ENCODE measurements at regions not wholly inside any gene's neighbourhood (a gene's known extent, or its start where the extent isn't known, plus 50 kb on each side); places are given as distances from the start of the nearest gene placed in this dataset.

DNA sequence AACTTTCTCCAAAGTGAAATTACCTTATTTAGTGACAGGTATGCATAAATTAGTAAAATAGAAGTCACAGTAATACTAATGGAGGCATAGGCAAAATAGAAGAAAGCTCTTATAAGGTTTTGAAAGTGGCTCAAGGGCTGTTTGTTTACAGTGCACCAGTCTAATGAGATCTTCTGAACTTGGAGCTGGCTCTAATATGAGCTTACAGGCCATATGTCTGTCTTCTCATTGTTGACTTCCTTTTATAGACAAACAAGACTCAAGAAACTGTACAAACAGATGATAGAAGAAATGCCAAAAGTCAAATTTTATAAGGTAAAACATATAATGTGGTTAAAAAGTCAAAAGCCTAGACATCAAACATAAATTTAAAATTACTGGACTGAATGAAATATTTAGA is 207.5 kb upstream of the NEGR1 start:
- H3K79me2 ChIP-seq (ENCODE audit: insufficient read depth, low read length), result no peaks in the 10 kb centered on the region
- no peaks in the 10 kb centered on the region for H3K9me3 ChIP-seq (ENCODE audit: insufficient read depth, low read length, severe bottlenecking)
- H3K4me1 ChIP-seq (ENCODE audit: insufficient read depth, low read length), result no peaks in the 10 kb centered on the region
- no peak for TF ChIP-seq CTCF (IDR thresholded peaks at IDR 0.05; ENCODE audit: borderline replicate concordance, extremely low read depth, low read length, poor library complexity, severe bottlenecking)
- ATAC-seq (ENCODE audit: insufficient read depth, low read depth), result no peak
- no peaks in the 10 kb centered on the region for H4K20me1 ChIP-seq (ENCODE audit: insufficient read depth, low read length)
- no peak overlapping the region for H2AFZ ChIP-seq (ENCODE audit: low read depth, low read length)
- H3K4me2 ChIP-seq (ENCODE audit: insufficient read depth, low read length), result no peak overlapping the region
- DNase-seq, result no peak
- no peaks in the 10 kb centered on the region for H3K27me3 ChIP-seq (ENCODE audit: insufficient read depth, low read length, poor library complexity)
- no peak overlapping the region for H3K9ac ChIP-seq (ENCODE audit: low read depth, low read length)
- no peak overlapping the region for H3K27ac ChIP-seq (ENCODE audit: low read length)
- no peaks in the 10 kb centered on the region for H3K36me3 ChIP-seq (ENCODE audit: insufficient read depth, low read length)
- H3K4me3 ChIP-seq (ENCODE audit: low read depth in 1 of 2, low read length in 2 of 2), result no peak overlapping the region

DNA sequence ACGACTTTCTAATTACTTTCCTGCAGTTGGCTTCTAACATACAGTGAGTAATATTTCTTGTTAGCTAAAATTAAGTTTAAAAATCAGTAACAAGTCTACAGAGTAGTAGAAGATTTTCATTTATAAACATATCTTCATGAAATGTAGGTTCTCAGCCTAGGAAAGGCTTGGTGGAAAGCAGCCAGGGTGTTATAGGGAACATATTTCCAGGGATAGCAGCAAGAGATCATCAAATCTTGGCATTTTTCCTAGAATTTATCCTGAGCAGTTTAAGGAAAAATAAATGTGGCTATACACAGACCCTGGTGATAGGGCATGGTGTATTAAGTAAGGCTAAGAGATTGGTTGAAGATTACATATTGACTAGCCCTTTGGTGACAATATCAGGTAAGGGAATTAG is 203.5 kb upstream of the NEGR1 start:
- H3K4me3 ChIP-seq (ENCODE audit: low read depth in 1 of 2, low read length in 2 of 2), result no peak overlapping the region

GRCh38 chr1:72483846-72484357 is 201.6 kb upstream of the NEGR1 start:
- Histone ChIP-seq H4K20me1 (ENCODE audit: insufficient read depth, low read length) (no peaks in the 10 kb centered on the region), H3K9me3 (ENCODE audit: insufficient read depth, low read length, severe bottlenecking) (peaks cover 9% of the 10 kb centered on the region), H2AFZ (ENCODE audit: low read depth, low read length) (no peak overlapping the region), H3K36me3 (ENCODE audit: insufficient read depth, low read length) (no peaks in the 10 kb centered on the region), H3K27ac (ENCODE audit: low read length) (no peak overlapping the region), H3K9ac (ENCODE audit: low read depth, low read length) (no peak overlapping the region), H3K4me2 (ENCODE audit: insufficient read depth, low read length) (no peak overlapping the region), H3K27me3 (ENCODE audit: insufficient read depth, low read length, poor library complexity) (no peaks in the 10 kb centered on the region), H3K4me3 (ENCODE audit: low read depth in 1 of 2, low read length in 2 of 2) (no peak overlapping the region), H3K4me1 (ENCODE audit: insufficient read depth, low read length) (peaks cover 30% of the 10 kb centered on the region), H3K79me2 (ENCODE audit: insufficient read depth, low read length) (no peaks in the 10 kb centered on the region)
- DNase-seq, result no peak
- TF ChIP-seq CTCF (IDR thresholded peaks at IDR 0.05; ENCODE audit: borderline replicate concordance, extremely low read depth, low read length, poor library complexity, severe bottlenecking) (no peak), EZH2 (IDR thresholded peaks at IDR 0.05; ENCODE audit: borderline replicate concordance, low read depth, low read length, severe bottlenecking) (no peak)
- no peak for ATAC-seq (ENCODE audit: insufficient read depth, low read depth)

More for the DNA sequence above, 203.5 kb upstream of the NEGR1 start:
- Histone ChIP-seq H3K79me2 (ENCODE audit: insufficient read depth, low read length) (no peaks in the 10 kb centered on the region), H2AFZ (ENCODE audit: low read depth, low read length) (no peak overlapping the region), H3K9me3 (ENCODE audit: insufficient read depth, low read length, severe bottlenecking) (no peaks in the 10 kb centered on the region), H3K4me1 (ENCODE audit: insufficient read depth, low read length) (peaks cover 30% of the 10 kb centered on the region), H4K20me1 (ENCODE audit: insufficient read depth, low read length) (no peaks in the 10 kb centered on the region), H3K9ac (ENCODE audit: low read depth, low read length) (no peak overlapping the region), H3K27ac (ENCODE audit: low read length) (no peak overlapping the region), H3K27me3 (ENCODE audit: insufficient read depth, low read length, poor library complexity) (no peaks in the 10 kb centered on the region), H3K4me2 (ENCODE audit: insufficient read depth, low read length) (no peak overlapping the region), H3K36me3 (ENCODE audit: insufficient read depth, low read length) (no peaks in the 10 kb centered on the region)
- ATAC-seq (ENCODE audit: insufficient read depth, low read depth) (no peak), DNase-seq (no peak)
- no peak for TF ChIP-seq CTCF (IDR thresholded peaks at IDR 0.05; ENCODE audit: borderline replicate concordance, extremely low read depth, low read length, poor library complexity, severe bottlenecking)
- no peak for TF ChIP-seq EZH2 (IDR thresholded peaks at IDR 0.05; ENCODE audit: borderline replicate concordance, low read depth, low read length, severe bottlenecking)
